ENCODE measurements at regions not wholly inside any gene's neighbourhood (a gene's known extent, or its start where the extent isn't known, plus 50 kb on each side); places are given as distances from the start of the nearest gene placed in this dataset.

GRCh38 chr16:23006380-23006779 lies 142.9 kb downstream of the USP31 start:
- DNase-seq, result no peak
- Histone ChIP-seq H3K18ac (ENCODE audit: insufficient read length, low read depth, low read length) (no peak overlapping the region), H3K27me3 (ENCODE audit: insufficient read depth, low read length) (no peaks in the 10 kb centered on the region), H2BK15ac (ENCODE audit: low read depth, low read length) (no peak overlapping the region), H4K8ac (replicated peaks; ENCODE audit: insufficient read length, low read depth, low read length) (no peak overlapping the region), H3K23ac (ENCODE audit: insufficient read length, low read depth, low read length) (no peak overlapping the region), H3K4me2 (ENCODE audit: insufficient read depth, insufficient read length, low read length) (no peak overlapping the region), H3K14ac (ENCODE audit: insufficient read depth, low read length) (no peak overlapping the region), H2BK120ac (ENCODE audit: low read depth, low read length, poor library complexity, severe bottlenecking) (no peak overlapping the region), H3K4ac (ENCODE audit: low read depth, low read length) (no peak overlapping the region), H4K20me1 (ENCODE audit: control insufficient read depth, insufficient read depth, insufficient read length) (no peaks in the 10 kb centered on the region), H2BK12ac (ENCODE audit: insufficient read length, low read depth, low read length) (no peak overlapping the region), H3K79me2 (ENCODE audit: insufficient read depth, low read length) (no peaks in the 10 kb centered on the region), H2AK5ac (ENCODE audit: insufficient read length, low read length) (no peak overlapping the region), H2AFZ (ENCODE audit: low read length) (no peak overlapping the region), H4K5ac (ENCODE audit: insufficient read length, low read depth, low read length) (no peak overlapping the region), H3K23me2 (ENCODE audit: insufficient read length, low read depth, low read length, poor library complexity, severe bottlenecking) (no peaks in the 10 kb centered on the region), H3K4me1 (ENCODE audit: insufficient read depth, low read length) (no peaks in the 10 kb centered on the region), H3K79me1 (ENCODE audit: insufficient read depth, low read depth, low read length, poor library complexity, severe bottlenecking) (no peaks in the 10 kb centered on the region), H4K91ac (ENCODE audit: insufficient read length, low read depth, low read length) (no peak overlapping the region), H3K9ac (ENCODE audit: extremely low read depth, insufficient read length, low read length) (no peak overlapping the region), H3K27ac (ENCODE audit: insufficient read length, low read depth, low read length) (no peak overlapping the region), H2BK5ac (ENCODE audit: insufficient read length, low read length) (no peak overlapping the region), H3T11ph (ENCODE audit: low read length) (no peak overlapping the region), H3K9me3 (ENCODE audit: control insufficient read depth, low read depth, low read length) (no peaks in the 10 kb centered on the region), H3K56ac (ENCODE audit: insufficient read length, low read depth, low read length) (no peak overlapping the region), H2BK20ac (ENCODE audit: low read depth, low read length, poor library complexity, severe bottlenecking) (no peak overlapping the region)
- no peak for TF ChIP-seq CTCF (conservative IDR thresholded peaks at IDR 0.05)
- Mint-ChIP-seq H3K27me3 (ENCODE audit: low read depth) (no peaks in the 10 kb centered on the region; the same call in none of the 2 replicates), H3K36me3 (ENCODE audit: insufficient read depth in 1 of 3, low read depth in 3 of 3) (no peaks in the 10 kb centered on the region), H3K9me3 (no peaks in the 10 kb centered on the region; a peak in 1 of 5 replicates), H3K4me1 (no peaks in the 10 kb centered on the region), H3K4me3 (no peak overlapping the region), H3K27ac (no peak overlapping the region)
- no CpG with 5 or more reads among the region's 2 CpGs for WGBS (ENCODE audit: extremely low coverage, insufficient read length, low lambda C conversion rate)

All from H9 (cell line).